ENCODE measurements at regions not wholly inside any gene's neighbourhood (a gene's known extent, or its start where the extent isn't known, plus 50 kb on each side); places are given as distances from the start of the nearest gene placed in this dataset.

- Histone ChIP-seq H2BK20ac (ENCODE audit: low read depth, low read length, poor library complexity, severe bottlenecking) (no peak overlapping the region), H3K9me3 (ENCODE audit: control insufficient read depth, low read depth, low read length) (no peaks in the 10 kb centered on the region), H3K56ac (ENCODE audit: insufficient read length, low read depth, low read length) (no peak overlapping the region), H3K14ac (ENCODE audit: insufficient read depth, low read length) (no peak overlapping the region), H3K4me1 (ENCODE audit: insufficient read depth, low read length) (no peaks in the 10 kb centered on the region), H3K79me1 (ENCODE audit: insufficient read depth, low read depth, low read length, poor library complexity, severe bottlenecking) (no peaks in the 10 kb centered on the region), H2BK5ac (ENCODE audit: insufficient read length, low read length) (no peak overlapping the region), H3K4ac (ENCODE audit: low read depth, low read length) (no peak overlapping the region), H2BK15ac (ENCODE audit: low read depth, low read length) (no peak overlapping the region), H3K27me3 (ENCODE audit: insufficient read depth, low read length) (no peaks in the 10 kb centered on the region), H4K20me1 (ENCODE audit: control insufficient read depth, insufficient read depth, insufficient read length) (no peaks in the 10 kb centered on the region), H4K91ac (ENCODE audit: insufficient read length, low read depth, low read length) (no peak overlapping the region), H3K9ac (ENCODE audit: extremely low read depth, insufficient read length, low read length) (no peak overlapping the region), H3K23me2 (ENCODE audit: insufficient read length, low read depth, low read length, poor library complexity, severe bottlenecking) (no peaks in the 10 kb centered on the region), H4K8ac (replicated peaks; ENCODE audit: insufficient read length, low read depth, low read length) (no peak overlapping the region), H3T11ph (ENCODE audit: low read length) (no peak overlapping the region), H2AK5ac (ENCODE audit: insufficient read length, low read length) (no peak overlapping the region), H2AFZ (ENCODE audit: low read length) (no peak overlapping the region), H3K18ac (ENCODE audit: insufficient read length, low read depth, low read length) (no peak overlapping the region), H3K79me2 (ENCODE audit: insufficient read depth, low read length) (no peaks in the 10 kb centered on the region), H3K27ac (ENCODE audit: insufficient read length, low read depth, low read length) (no peak overlapping the region), H2BK120ac (ENCODE audit: low read depth, low read length, poor library complexity, severe bottlenecking) (no peak overlapping the region), H3K4me2 (ENCODE audit: insufficient read depth, insufficient read length, low read length) (no peak overlapping the region), H3K23ac (ENCODE audit: insufficient read length, low read depth, low read length) (no peak overlapping the region), H4K5ac (ENCODE audit: insufficient read length, low read depth, low read length) (no peak overlapping the region), H2BK12ac (ENCODE audit: insufficient read length, low read depth, low read length) (no peak overlapping the region)
- no peak for DNase-seq
- Mint-ChIP-seq H3K27ac (no peak overlapping the region), H3K4me1 (no peaks in the 10 kb centered on the region), H3K36me3 (ENCODE audit: insufficient read depth in 1 of 3, low read depth in 3 of 3) (no peaks in the 10 kb centered on the region), H3K4me3 (no peak overlapping the region), H3K9me3 (no peaks in the 10 kb centered on the region), H3K27me3 (ENCODE audit: low read depth) (no peaks in the 10 kb centered on the region)
- TF ChIP-seq CTCF (conservative IDR thresholded peaks at IDR 0.05) = no peak
Observed at GRCh38 chr13:75978818-75979217, 342.7 kb downstream of the LMO7 start.
